ENCODE measurements at regions not wholly inside any gene's neighbourhood (a gene's known extent, or its start where the extent isn't known, plus 50 kb on each side); places are given as distances from the start of the nearest gene placed in this dataset.

GRCh38 chr2:67857836-67858235, 205.0 kb downstream of the C1D start:
- Mint-ChIP-seq H3K9me3 (ENCODE audit: unreplicated experiment) (no peaks in the 10 kb centered on the region), H3K4me1 (ENCODE audit: low read depth, unreplicated experiment) (no peaks in the 10 kb centered on the region), H3K27ac (ENCODE audit: unreplicated experiment) (no peak overlapping the region), H3K36me3 (ENCODE audit: insufficient read depth, unreplicated experiment) (no peaks in the 10 kb centered on the region), H3K27me3 (ENCODE audit: insufficient read depth, unreplicated experiment) (no peaks in the 10 kb centered on the region), H3K4me3 (ENCODE audit: unreplicated experiment) (no peak overlapping the region)
- no peaks in the 10 kb centered on the region for H3K9me3 ChIP-seq
- CTCF ChIA-PET, result no interaction called here
- no peaks in the 10 kb centered on the region for H3K36me3 ChIP-seq (ENCODE audit: control insufficient read depth, insufficient read depth, low read length)
- no peak for TF ChIP-seq CTCF (IDR thresholded peaks at IDR 0.05; ENCODE audit: insufficient read depth in 1 of 2, low read depth in 1 of 2, low read length in 1 of 2, severe bottlenecking in 1 of 2, unreplicated experiment in 1 of 2)
- no peaks in the 10 kb centered on the region for H3K27me3 ChIP-seq (replicated peaks; ENCODE audit: control insufficient read depth, insufficient read depth, low read length)
- POLR2A ChIA-PET, result no interaction called here
- BruUV-seq (replicated peaks), result no TSS peak
- H3K4me3 ChIP-seq (ENCODE audit: low read depth, low read length), result no peak overlapping the region
- DNase-seq, result no peak
- intact Hi-C loops (cut with micrococcal nuclease; ENCODE audit: unreplicated experiment), result no loop called here
- 0 out of 2 replicates have a peak, but pooled peaks cover 3% of the 10 kb centered on the region for H3K4me1 ChIP-seq

DNA sequence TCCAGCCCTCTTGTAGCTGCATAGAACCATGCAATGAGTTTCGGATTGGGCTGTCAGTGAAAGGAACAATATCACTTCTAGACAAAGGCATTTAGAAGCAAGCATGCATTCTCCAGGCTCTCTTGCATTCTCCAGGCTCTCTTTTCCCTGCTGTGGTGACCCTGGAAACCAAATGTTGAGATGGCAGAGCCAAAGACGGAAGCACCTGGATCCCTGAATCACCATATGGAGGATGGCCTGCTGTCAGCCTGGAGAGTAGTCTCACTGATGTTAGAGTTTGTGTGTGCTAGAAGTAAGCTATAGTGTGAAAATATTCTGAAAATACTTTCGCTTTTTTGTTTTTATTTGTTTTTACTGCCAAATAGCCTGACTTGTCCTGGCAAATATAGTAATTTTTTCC, 203.9 kb downstream of the C1D start:
- CTCF ChIA-PET, result no interaction called here

GRCh38 chr2:67865917-67866316, 196.9 kb downstream of the C1D start:
- ChIA-PET POLR2A (no interaction called here), CTCF (interaction anchor here (0.6 to 1.0 kb wide), 2 partner anchors 166 to 215 kb away, joined by 3 read pairs; no protein-coding TSS in a partner anchor)
- no peaks in the 10 kb centered on the region for H3K9me3 ChIP-seq
- H3K4me3 ChIP-seq (ENCODE audit: low read depth, low read length), result no peak overlapping the region
- Mint-ChIP-seq H3K4me1 (ENCODE audit: low read depth, unreplicated experiment) (peaks cover 7% of the 10 kb centered on the region), H3K4me3 (ENCODE audit: unreplicated experiment) (no peak overlapping the region), H3K9me3 (ENCODE audit: unreplicated experiment) (peaks cover 10% of the 10 kb centered on the region), H3K27ac (ENCODE audit: unreplicated experiment) (no peak overlapping the region), H3K27me3 (ENCODE audit: insufficient read depth, unreplicated experiment) (no peaks in the 10 kb centered on the region), H3K36me3 (ENCODE audit: insufficient read depth, unreplicated experiment) (no peaks in the 10 kb centered on the region)
- no peaks in the 10 kb centered on the region for H3K36me3 ChIP-seq (ENCODE audit: control insufficient read depth, insufficient read depth, low read length)
- H3K27me3 ChIP-seq (replicated peaks; ENCODE audit: control insufficient read depth, insufficient read depth, low read length), result no peaks in the 10 kb centered on the region
- H3K4me1 ChIP-seq, result 0 out of 2 replicates have a peak, but pooled peaks cover 8% of the 10 kb centered on the region
- intact Hi-C loops (cut with micrococcal nuclease; ENCODE audit: unreplicated experiment), result no loop called here
- DNase-seq, result no peak
- no peak for TF ChIP-seq CTCF (IDR thresholded peaks at IDR 0.05; ENCODE audit: insufficient read depth in 1 of 2, low read depth in 1 of 2, low read length in 1 of 2, severe bottlenecking in 1 of 2, unreplicated experiment in 1 of 2)
- BruUV-seq (replicated peaks), result no TSS peak

More for the DNA sequence above, 203.9 kb downstream of the C1D start:
- no peaks in the 10 kb centered on the region for H3K36me3 Mint-ChIP-seq (ENCODE audit: insufficient read depth, unreplicated experiment)
- intact Hi-C loops (cut with micrococcal nuclease; ENCODE audit: unreplicated experiment), result no loop called here
- DNase-seq, result no peak
- H3K27me3 ChIP-seq (replicated peaks; ENCODE audit: control insufficient read depth, insufficient read depth, low read length), result no peaks in the 10 kb centered on the region
- POLR2A ChIA-PET, result no interaction called here
- H3K27ac Mint-ChIP-seq (ENCODE audit: unreplicated experiment), result no peak overlapping the region
- no peaks in the 10 kb centered on the region for H3K27me3 Mint-ChIP-seq (ENCODE audit: insufficient read depth, unreplicated experiment)
- no TSS peak for BruUV-seq (replicated peaks)
- H3K9me3 ChIP-seq, result no peaks in the 10 kb centered on the region
- H3K4me3 ChIP-seq (ENCODE audit: low read depth, low read length), result no peak overlapping the region
- no peak overlapping the region for H3K4me3 Mint-ChIP-seq (ENCODE audit: unreplicated experiment)
- no peak for TF ChIP-seq CTCF (IDR thresholded peaks at IDR 0.05; ENCODE audit: insufficient read depth in 1 of 2, low read depth in 1 of 2, low read length in 1 of 2, severe bottlenecking in 1 of 2, unreplicated experiment in 1 of 2)
- H3K4me1 Mint-ChIP-seq (ENCODE audit: low read depth, unreplicated experiment), result no peaks in the 10 kb centered on the region
- no peaks in the 10 kb centered on the region for H3K36me3 ChIP-seq (ENCODE audit: control insufficient read depth, insufficient read depth, low read length)
- 0 out of 2 replicates have a peak, but pooled peaks cover 4% of the 10 kb centered on the region for H3K4me1 ChIP-seq
- no peaks in the 10 kb centered on the region for H3K9me3 Mint-ChIP-seq (ENCODE audit: unreplicated experiment)
